ENCODE measurements at regions not wholly inside any gene's neighbourhood (a gene's known extent, or its start where the extent isn't known, plus 50 kb on each side); places are given as distances from the start of the nearest gene placed in this dataset.

GRCh38 chr7:126368-126767 is 66.0 kb upstream of the FAM20C start:
- ATAC-seq (ENCODE audit: low FRiP score) = no peak
- no peak for DNase-seq (ENCODE audit: low spot score)
- TF ChIP-seq, protein P1, sequence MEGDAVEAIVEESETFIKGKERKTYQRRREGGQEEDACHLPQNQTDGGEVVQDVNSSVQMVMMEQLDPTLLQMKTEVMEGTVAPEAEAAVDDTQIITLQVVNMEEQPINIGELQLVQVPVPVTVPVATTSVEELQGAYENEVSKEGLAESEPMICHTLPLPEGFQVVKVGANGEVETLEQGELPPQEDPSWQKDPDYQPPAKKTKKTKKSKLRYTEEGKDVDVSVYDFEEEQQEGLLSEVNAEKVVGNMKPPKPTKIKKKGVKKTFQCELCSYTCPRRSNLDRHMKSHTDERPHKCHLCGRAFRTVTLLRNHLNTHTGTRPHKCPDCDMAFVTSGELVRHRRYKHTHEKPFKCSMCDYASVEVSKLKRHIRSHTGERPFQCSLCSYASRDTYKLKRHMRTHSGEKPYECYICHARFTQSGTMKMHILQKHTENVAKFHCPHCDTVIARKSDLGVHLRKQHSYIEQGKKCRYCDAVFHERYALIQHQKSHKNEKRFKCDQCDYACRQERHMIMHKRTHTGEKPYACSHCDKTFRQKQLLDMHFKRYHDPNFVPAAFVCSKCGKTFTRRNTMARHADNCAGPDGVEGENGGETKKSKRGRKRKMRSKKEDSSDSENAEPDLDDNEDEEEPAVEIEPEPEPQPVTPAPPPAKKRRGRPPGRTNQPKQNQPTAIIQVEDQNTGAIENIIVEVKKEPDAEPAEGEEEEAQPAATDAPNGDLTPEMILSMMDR (IDR thresholded peaks at IDR 0.05) = no peak

DNA sequence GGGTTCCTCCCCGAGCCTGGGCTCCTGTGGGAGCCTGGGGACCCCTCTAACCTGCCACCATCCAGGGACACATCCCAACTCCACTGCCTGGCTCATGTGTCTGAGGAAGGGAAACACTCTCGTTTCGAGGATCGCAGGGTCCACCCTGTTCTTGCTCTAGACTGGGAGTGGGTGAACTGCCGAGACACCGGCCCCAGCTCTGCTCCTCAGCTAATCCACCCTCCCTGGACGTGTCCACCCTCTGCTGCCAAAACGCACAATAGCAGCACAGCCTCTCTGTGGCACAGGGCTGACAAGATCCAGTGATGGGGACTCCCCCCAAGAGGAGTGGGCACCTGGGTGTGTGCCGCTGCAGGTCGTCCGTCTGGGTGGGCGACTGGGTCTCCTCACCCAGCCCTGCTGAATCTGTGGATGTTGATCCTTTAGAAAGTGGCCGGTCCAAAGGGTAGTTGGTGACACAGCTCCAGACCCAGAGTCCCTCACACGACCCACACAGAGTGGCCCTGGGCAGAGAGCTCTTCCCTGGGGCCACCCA is 65.2 kb upstream of the FAM20C start:
- DNase-seq (ENCODE audit: low spot score) = no peak
- TF ChIP-seq, protein P1 (IDR thresholded peaks at IDR 0.05) = no peak
- ATAC-seq (ENCODE audit: low FRiP score) = no peak

DNA sequence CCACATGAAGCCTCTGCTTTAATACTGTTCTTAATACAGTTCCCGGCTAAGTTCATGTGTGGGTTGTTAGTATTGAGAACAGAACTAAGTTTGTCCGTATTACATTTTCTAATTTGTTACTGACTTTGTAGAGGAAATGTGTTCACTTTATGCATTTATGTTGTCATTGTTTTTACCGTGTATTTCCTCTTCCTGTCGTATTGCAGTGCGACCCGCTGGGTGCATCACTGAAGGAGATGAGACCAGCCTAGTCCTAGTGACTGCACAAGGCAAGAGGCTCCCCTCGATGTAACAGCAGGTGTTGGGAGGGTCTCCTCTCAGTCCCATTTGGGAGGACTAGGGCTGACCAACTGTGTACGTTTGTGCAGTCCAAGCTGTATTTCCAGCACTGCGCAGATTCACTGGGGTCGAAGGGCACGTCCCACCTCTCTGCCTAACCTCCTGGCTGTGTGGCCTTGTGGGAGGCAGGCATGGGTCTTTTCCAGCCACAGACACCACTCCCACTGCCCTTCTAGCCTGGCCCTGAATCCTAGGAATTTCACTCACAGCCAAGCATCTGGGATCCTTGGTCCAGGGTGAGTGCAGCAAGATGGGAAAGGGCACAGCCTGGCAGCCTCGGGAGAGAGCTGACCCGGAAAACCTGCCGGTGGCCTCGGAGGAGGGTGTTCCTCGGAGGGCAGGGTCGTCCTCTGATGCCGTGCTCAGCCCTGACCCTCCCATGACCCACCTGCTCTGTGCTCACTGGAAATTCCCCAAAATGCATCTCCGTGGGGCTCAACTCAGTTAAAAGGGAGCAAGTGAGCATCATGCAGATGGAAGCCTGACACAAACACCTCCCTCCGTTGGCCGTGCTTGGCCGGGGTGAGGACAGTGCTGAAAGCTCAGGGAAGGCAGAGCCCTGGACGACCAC is 63.9 kb upstream of the FAM20C start:
- no peak for DNase-seq (ENCODE audit: low spot score)
- no peak for ATAC-seq (ENCODE audit: low FRiP score)
- TF ChIP-seq, protein P1 (IDR thresholded peaks at IDR 0.05) = no peak

DNA sequence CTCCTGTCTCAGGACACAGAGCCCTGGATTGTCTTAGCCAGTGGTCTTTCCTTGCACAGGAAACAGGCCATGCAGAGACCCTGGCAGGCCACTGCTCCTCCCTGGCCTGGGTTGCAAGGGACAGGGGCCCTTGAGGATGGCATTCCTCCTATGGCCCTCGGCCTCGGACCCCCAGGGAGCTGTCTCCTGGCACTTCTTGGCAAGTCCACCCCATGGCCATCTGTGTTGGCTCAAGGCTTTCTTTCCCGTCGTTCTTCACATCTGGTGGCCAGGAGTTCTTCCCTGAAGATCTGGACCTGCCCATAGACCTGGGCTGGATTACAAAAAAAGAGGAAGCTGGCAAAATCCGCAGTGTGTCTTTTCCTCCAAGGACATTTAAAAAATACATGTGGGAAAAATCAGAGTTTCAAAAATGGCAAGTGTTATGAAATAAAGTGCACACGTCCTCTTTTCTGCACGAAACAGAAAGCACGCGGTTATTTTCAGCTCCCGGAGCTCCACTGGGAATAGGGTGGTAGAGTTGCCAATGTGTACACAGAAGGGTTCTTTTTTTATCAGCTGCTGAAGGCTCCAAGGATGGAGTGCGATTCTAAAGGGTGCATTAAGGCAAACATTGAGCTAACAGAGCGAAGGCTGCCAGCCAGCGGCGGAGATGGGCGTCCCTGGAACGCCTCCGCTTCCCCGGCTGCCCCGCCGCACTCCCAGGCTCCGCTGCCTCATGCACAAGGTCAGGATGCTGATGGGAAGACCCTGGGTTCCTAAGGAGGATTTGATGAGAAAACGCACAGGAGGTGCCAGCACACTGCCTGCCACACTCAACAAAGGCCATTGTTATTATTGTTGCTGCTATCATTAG is 62.8 kb upstream of the FAM20C start:
- no peak for DNase-seq (ENCODE audit: low spot score)
- TF ChIP-seq, protein P1 (IDR thresholded peaks at IDR 0.05) = no peak
- no peak for ATAC-seq (ENCODE audit: low FRiP score)

DNA sequence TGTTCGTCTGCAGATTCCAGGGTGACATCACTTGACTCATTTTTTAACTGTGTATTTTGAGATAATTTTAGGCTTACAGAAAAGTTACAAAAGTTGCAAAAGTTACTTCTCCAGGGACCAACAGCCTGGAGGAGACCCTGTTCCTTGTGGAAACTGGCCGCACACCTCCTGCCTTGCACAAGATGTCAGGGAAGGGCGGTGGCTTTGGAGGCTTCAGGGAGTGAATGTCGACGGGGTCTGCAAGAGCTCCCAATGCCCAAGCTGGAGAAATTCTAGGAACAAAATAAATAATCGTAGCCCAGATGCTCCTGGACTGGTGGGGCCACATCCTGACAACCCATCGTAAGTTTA is 62.2 kb upstream of the FAM20C start:
- DNase-seq (ENCODE audit: low spot score) (no peak), ATAC-seq (ENCODE audit: low FRiP score) (no peak)
- TF ChIP-seq, protein P1 (IDR thresholded peaks at IDR 0.05) = no peak

GRCh38 chr7:130875-131780 is 61.2 kb upstream of the FAM20C start:
- DNase-seq (ENCODE audit: low spot score) = no peak
- TF ChIP-seq, protein P1 (IDR thresholded peaks at IDR 0.05) = no peak
- no peak for ATAC-seq (ENCODE audit: low FRiP score)
